H1 (cell line): ENCODE measurements at regions not wholly inside any gene's neighbourhood (a gene's known extent, or its start where the extent isn't known, plus 50 kb on each side); places are given as distances from the start of the nearest gene placed in this dataset.

Experiments used
- GABPA ChIP-seq: IDR thresholded peaks from 2 replicates; pipeline ENCODE4 v1.6.1; 2011; ENCODE audit warnings: mild to moderate bottlenecking, low read length, moderate library complexity, borderline replicate concordance; ENCODE audit not compliant: insufficient read depth
- KDM5A ChIP-seq: fragments of 200-600 bp; IDR thresholded peaks from 2 replicates; pipeline ENCODE4 v1.7.1; 2012; ENCODE audit warnings: mild to moderate bottlenecking, low read length, inconsistent platforms, mixed read lengths
- POLR2AphosphoS5 ChIP-seq: IDR thresholded peaks from 2 replicates; pipeline ENCODE4 v1.6.1; 2011; ENCODE audit warnings: low read depth, low read length
- SIN3A ChIP-seq, 2 experiments: IDR thresholded peaks in 1 of 2; conservative IDR thresholded peaks in 1 of 2; 2 replicates each; pipeline ENCODE4 v1.6.1; 2011 to 2012; ENCODE audit warnings: low read length in 2 of 2, improper control_type of control experiment in 1 of 2, low read depth in 1 of 2, mild to moderate bottlenecking in 1 of 2

DNA sequence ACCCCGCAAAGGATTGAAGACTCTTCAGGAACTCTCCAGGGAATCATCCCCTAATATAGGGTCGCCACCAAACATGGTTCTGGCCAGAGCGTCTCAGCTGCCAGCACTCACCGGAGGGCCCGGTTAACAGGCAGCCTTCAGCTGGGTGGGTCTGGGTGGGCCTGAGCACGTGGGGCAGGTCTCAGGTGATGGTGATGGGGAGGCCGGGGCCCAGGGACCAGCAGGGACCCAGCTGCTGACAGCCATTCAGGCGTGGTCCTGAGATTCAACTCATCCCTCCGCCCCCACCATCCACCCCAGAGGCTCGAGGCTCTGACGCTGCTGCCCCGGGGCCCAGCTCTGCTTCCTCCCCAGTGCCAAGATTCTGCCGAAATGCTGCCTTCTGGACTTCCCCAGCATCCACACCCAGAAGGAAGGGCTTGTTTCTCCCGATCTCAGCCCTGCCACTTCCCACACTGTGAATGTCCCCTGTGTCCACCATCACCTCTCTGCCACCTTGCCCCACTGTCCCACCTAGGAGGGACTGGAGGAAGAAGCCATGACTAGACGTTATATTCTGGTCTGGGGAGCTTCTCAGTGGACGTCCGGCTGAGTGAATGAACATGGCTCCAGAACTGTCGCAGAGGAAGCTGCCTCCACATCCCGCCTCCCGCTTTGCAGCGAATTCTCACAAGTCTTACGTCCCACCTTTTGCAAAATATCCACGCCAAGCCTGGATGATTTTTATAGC lies 294.2 kb upstream of the SALL3 start (continued):
- TF ChIP-seq POLR2AphosphoS5 (no peak), SIN3A (conservative IDR thresholded peaks at IDR 0.05 in 1 of 2, IDR thresholded peaks at IDR 0.05 in 1 of 2; ENCODE audit: low read depth in 1 of 2, low read length in 2 of 2) (no peak), GABPA (no peak), KDM5A (no peak)
- TF ChIP-seq, all 59 proteins: peak for 0
